ENCODE measurements at regions not wholly inside any gene's neighbourhood (a gene's known extent, or its start where the extent isn't known, plus 50 kb on each side); places are given as distances from the start of the nearest gene placed in this dataset.

- no peak for TF ChIP-seq CTCF (IDR thresholded peaks at IDR 0.05 in 2 of 3, conservative IDR thresholded peaks at IDR 0.05 in 1 of 3; ENCODE audit: borderline replicate concordance in 1 of 3, insufficient read depth in 1 of 3, low read depth in 2 of 3, low read length in 2 of 3)
- TF ChIP-seq CEBPB (IDR thresholded peaks at IDR 0.05; ENCODE audit: low read depth) = no peak
- TF ChIP-seq SIN3A (IDR thresholded peaks at IDR 0.05; ENCODE audit: low read depth) = no peak
- TF ChIP-seq REST (IDR thresholded peaks at IDR 0.05; ENCODE audit: low read depth) = no peak
- TF ChIP-seq EZH2 (IDR thresholded peaks at IDR 0.05) = no peak
- TF ChIP-seq POLR2A (IDR thresholded peaks at IDR 0.05; ENCODE audit: borderline replicate concordance, extremely low read depth, insufficient read depth, insufficient read length) = no peak
- no peak for TF ChIP-seq EZH2phosphoT487 (IDR thresholded peaks at IDR 0.05; ENCODE audit: borderline replicate concordance)
- TF ChIP-seq ZBTB33 (IDR thresholded peaks at IDR 0.05; ENCODE audit: extremely low read depth, insufficient replicate concordance, low read length) = no peak
- no peak for TF ChIP-seq ZNF274 (IDR thresholded peaks at IDR 0.05; ENCODE audit: low read depth, low read length)
- no peak for TF ChIP-seq RAD21 (IDR thresholded peaks at IDR 0.05; ENCODE audit: low read depth)
- TF ChIP-seq ELF1 (IDR thresholded peaks at IDR 0.05; ENCODE audit: borderline replicate concordance, low read depth) = no peak
- TF ChIP-seq TCF7L2 (IDR thresholded peaks at IDR 0.05; ENCODE audit: borderline replicate concordance, extremely low read depth, insufficient read depth, insufficient read length) = no peak
- TF ChIP-seq SRF (IDR thresholded peaks at IDR 0.05; ENCODE audit: low read depth) = no peak
- TF ChIP-seq POLR2AphosphoS5 (IDR thresholded peaks at IDR 0.05; ENCODE audit: low read depth, low read length) = no peak
These were observed 455.3 kb downstream of the PDHA2 start for GRCh38 chr4:96295143-96295741.
